Chondrocyte (in vitro differentiated cells): ENCODE measurements at regions not wholly inside any gene's neighbourhood (a gene's known extent, or its start where the extent isn't known, plus 50 kb on each side); places are given as distances from the start of the nearest gene placed in this dataset.

Experiments
- DNase-seq: peaks from one replicate; pipeline ENCODE4 v3.0.0; 2021; ENCODE audit warnings: mixed read lengths, low spot score
- H3K27ac Mint-ChIP-seq: one replicate; pipeline ENCODE4 v1.8.0; 2021; ENCODE audit warnings: mild to moderate bottlenecking, moderate library complexity, mixed read lengths; ENCODE audit not compliant: unreplicated experiment
- H3K27me3 Mint-ChIP-seq: 2 replicates; pipeline ENCODE4 v1.8.0; 2021; ENCODE audit warnings: low read depth, mixed read lengths
- H3K36me3 Mint-ChIP-seq: 2 replicates; pipeline ENCODE4 v1.8.0; 2021; ENCODE audit warnings: low read depth, mixed read lengths
- H3K4me1 Mint-ChIP-seq: 2 replicates; pipeline ENCODE4 v1.8.0; 2021; ENCODE audit warnings: low read depth, mild to moderate bottlenecking, mixed read lengths
- H3K4me3 Mint-ChIP-seq: one replicate; pipeline ENCODE4 v1.8.0; 2021; ENCODE audit warnings: mild to moderate bottlenecking, moderate library complexity, mixed read lengths; ENCODE audit not compliant: unreplicated experiment
- H3K9me3 Mint-ChIP-seq: 2 replicates; pipeline ENCODE4 v1.8.0; 2021; ENCODE audit warnings: low read depth, mixed read lengths
- CTCF ChIP-seq: fragments of 200-600 bp; sonication (generic); IDR thresholded peaks from 2 replicates; pipeline ENCODE4 v1.5.0; 2021; ENCODE audit warnings: antibody characterized with exemption, mild to moderate bottlenecking, moderate library complexity

GRCh38 chrX:39133971-39134370 lies 332.7 kb downstream of the MID1IP1 start:
- Mint-ChIP-seq H3K27me3 (no peaks in the 10 kb centered on the region), H3K36me3 (no peaks in the 10 kb centered on the region), H3K4me3 (no peak overlapping the region), H3K27ac (no peak overlapping the region), H3K4me1 (no peaks in the 10 kb centered on the region), H3K9me3 (peaks cover 28% of the 10 kb centered on the region)
- TF ChIP-seq CTCF = no peak
- DNase-seq = no peak

GRCh38 chrX:39137363-39137954 lies 336.2 kb downstream of the MID1IP1 start:
- Mint-ChIP-seq H3K27ac (no peak overlapping the region), H3K36me3 (no peaks in the 10 kb centered on the region), H3K4me3 (no peak overlapping the region), H3K27me3 (peaks cover 2% of the 10 kb centered on the region), H3K4me1 (no peaks in the 10 kb centered on the region), H3K9me3 (peaks cover 34% of the 10 kb centered on the region)
- TF ChIP-seq CTCF = no peak
- DNase-seq = no peak

- Mint-ChIP-seq H3K9me3 (peaks cover 30% of the 10 kb centered on the region), H3K36me3 (no peaks in the 10 kb centered on the region), H3K27me3 (peaks cover 9% of the 10 kb centered on the region), H3K4me3 (no peak overlapping the region), H3K27ac (no peak overlapping the region), H3K4me1 (no peaks in the 10 kb centered on the region)
- TF ChIP-seq CTCF = no peak
- no peak for DNase-seq
Measured at GRCh38 chrX:39140581-39140980, 339.3 kb downstream of the MID1IP1 start.

GRCh38 chrX:39144323-39144722 lies 343.1 kb downstream of the MID1IP1 start:
- no peak for DNase-seq
- Mint-ChIP-seq H3K9me3 (peaks cover 14% of the 10 kb centered on the region), H3K27me3 (peaks cover 16% of the 10 kb centered on the region), H3K27ac (no peak overlapping the region), H3K4me3 (no peak overlapping the region), H3K4me1 (no peaks in the 10 kb centered on the region), H3K36me3 (no peaks in the 10 kb centered on the region)
- TF ChIP-seq CTCF = no peak

GRCh38 chrX:39144956-39145355 lies 343.7 kb downstream of the MID1IP1 start:
- no peak overlapping the region for H3K27ac Mint-ChIP-seq
- H3K4me1 Mint-ChIP-seq = no peaks in the 10 kb centered on the region
- H3K27me3 Mint-ChIP-seq = peaks cover 16% of the 10 kb centered on the region
- H3K4me3 Mint-ChIP-seq = no peak overlapping the region
- DNase-seq = no peak
- no peak for TF ChIP-seq CTCF
- H3K36me3 Mint-ChIP-seq = no peaks in the 10 kb centered on the region
- peaks cover 11% of the 10 kb centered on the region for H3K9me3 Mint-ChIP-seq
